GM19455 (cell line): ENCODE measurements at regions not wholly inside any gene's neighbourhood (a gene's known extent, or its start where the extent isn't known, plus 50 kb on each side); places are given as distances from the start of the nearest gene placed in this dataset.
"Not testable (repeated sequence)": the region's sequence is repeated elsewhere in the genome, so short reads cannot be mapped to it uniquely, and the experiment has no call there.

ENCODE experiments used
- ATAC-seq: cut with Tn5 transposase; IDR thresholded peaks from one replicate; pipeline ENCODE4 v1.9.1; 2021; ENCODE audit not compliant: unreplicated experiment

DNA sequence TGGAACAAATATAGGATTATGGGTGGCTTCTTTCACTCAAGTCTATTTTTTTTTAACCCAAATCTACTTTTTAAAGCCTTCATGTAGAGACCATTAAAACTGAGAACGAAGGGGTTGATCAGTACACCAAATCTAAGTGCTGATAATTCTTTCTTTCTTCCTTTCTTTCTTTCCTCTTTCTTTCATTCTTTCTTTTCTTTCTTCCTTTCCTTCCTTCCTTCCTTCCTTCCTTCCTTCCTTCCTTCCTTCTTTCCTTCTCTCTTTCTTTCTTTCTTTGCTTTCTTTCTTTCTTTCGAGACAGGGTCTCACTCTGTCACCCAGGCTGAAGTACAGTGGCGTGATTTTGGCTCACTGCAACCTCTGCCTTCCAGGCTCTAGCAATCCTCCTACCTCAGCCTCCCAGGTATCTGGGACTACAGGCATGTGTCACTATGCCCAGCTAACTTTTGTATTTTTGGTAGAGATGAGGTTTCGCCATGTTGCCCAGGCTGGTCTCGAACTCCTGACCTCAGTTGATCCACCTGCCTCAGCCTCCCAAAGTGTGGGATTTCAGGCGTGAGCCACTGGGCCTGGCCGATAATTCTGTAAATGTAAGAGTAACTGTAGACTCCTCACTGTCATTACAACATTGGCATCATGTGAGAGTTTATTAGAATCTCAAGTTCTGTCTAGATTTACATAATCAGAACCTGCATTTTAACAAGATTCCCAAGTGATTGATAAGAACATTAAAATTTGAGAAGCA lies 236.4 kb downstream of the TFEC start:
- no peak for ATAC-seq

DNA sequence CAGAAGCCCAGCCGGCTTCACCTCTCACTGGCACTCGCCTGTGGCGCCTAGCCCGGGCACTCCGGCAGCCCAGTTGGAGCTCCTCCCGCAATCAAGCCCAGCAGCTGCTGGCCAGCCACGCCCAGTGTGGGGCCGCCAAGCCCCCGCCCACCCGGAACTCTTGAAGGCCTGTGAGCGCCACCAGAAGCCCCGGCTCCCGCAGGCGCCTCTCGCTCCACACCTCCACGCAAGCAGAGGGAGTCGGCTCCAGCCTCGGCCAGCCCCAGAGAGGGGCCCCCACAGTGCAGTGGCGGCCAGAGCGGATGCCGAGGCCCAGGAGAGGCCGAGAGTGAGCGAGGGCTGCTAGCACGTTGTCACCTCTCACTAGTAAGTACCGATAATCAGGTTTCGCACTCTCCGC lies 240.7 kb downstream of the TFEC start:
- ATAC-seq: no peak

DNA sequence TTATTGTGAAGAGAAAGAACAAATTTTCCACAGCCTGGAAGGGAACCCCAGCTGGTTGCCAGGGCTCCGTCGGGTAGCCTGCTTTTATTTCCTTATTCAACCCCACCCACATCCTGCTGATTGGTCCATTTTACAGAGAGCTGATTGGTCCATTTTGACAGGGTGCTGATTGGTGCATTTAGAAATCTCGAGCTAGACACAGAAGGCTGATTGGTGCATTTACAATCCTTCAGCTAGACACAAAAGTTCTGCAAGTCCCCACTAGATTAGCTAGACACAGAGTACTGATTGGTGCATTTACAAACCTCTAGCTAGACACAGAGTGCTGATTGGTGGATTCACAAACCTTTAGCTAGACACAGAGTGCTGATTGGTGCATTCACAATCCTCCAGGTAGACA lies 241.1 kb downstream of the TFEC start:
- not testable (repeated sequence) for ATAC-seq

DNA sequence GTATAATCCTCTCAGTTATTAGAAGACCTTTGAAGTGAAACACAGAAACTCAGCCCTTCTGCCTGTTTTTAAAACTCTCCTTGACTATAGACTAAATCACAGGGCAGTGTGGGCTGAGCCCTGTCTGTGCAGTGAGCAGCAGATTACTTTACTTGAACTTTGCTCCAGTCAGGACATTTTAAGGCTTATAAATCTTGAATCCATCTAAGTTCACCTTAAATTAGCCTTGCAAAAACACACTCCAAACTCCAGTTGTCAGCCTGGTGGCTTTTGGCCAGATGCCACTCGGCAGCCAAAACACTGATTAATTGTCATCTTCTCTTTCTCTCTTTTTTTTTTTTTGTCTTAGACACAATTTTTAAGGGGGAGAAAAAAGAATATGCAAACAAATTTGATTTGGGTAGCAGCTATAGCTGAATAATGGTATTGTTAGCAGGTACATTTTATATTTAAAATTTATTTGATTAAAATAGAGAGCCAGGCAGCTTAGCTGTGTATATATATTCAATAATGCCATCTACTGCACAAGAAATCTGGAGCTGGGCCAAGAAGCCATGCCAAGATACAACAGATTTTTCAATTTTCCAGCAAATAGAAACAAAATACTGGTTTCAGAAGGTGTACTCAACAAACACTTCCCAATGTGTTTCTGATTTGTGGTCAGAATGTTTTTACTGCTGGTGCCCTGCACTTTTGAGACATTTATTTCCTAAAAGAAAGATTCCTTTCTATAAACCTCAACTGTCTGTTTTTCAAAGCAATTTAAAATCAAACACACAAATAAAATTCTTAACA lies 247.7 kb downstream of the TFEC start:
- ATAC-seq: no peak

DNA sequence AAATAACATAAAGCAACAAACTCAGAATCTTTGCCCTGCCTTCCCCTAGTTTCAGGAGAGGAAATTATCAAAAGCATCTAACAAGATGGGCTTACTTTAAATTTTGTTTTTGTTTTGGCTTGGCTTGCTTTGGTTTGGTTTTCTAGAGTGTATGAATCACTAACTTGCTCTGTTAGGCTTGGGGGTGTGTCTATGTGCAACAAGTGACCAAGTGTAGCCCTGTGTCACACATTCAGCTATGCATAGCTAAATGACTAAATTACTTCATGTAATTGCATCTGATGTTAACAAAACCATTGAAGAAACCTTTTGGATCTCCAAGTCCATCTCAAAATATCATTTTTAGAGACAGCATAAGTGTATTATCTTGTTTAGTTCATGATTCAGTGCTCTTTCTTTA lies 251.0 kb downstream of the TFEC start:
- no peak for ATAC-seq

DNA sequence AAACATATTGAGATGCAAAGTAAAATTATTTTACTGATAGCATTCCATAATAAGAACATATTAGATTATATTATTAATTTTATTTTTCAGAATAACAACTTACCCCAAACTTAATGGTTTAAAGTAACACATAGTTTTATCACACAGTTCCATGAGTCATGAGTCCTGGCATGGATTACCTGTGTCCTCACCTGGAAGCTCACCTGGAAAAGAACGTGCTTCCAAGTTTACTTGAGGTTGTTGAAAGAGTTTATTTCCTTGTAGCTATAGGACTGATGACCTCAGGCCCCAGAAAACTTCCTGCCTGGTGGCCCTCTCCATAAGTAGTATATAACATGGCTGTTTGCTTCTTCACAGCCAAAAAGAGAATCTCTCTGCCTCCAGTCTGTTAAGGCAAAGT lies 254.6 kb downstream of the TFEC start:
- no peak for ATAC-seq

DNA sequence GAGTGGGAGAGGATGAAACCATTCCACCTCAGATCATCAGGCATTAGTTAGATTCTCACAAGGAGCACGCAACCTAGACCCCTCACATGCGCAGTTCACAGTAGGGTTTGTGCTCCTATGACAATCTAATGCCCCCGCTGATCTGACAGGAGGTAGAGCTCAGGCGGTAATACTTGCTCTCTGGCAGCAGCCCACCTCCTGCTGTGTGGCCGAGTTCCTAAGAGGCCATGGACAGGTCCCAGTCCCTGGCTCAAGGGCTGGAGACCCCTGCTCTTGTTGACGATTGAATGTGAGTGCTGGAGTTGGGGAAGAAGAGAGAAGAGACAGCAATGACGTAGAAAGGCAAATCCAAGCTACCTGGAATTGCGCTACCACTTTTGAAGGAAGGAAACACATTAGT lies 267.2 kb downstream of the TFEC start:
- no peak for ATAC-seq

DNA sequence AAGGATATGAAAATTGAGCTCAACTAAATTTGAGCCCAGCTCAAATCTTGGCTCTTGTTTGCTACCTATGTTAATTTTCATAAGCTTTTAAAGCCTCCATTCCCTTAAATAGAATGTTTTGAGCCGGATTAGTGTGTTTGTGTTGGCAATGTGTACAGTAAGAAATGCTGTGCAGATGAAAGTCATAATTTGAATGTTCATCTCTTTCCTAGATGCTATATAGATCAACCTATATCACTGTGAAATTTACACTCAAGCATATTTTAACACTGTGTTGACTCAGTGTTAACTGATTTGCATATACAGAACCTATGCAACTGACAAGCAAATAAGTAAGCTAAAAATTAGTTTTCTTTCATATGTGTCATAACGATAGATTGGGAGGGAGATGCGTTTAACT lies 272.5 kb downstream of the TFEC start:
- ATAC-seq: no peak

DNA sequence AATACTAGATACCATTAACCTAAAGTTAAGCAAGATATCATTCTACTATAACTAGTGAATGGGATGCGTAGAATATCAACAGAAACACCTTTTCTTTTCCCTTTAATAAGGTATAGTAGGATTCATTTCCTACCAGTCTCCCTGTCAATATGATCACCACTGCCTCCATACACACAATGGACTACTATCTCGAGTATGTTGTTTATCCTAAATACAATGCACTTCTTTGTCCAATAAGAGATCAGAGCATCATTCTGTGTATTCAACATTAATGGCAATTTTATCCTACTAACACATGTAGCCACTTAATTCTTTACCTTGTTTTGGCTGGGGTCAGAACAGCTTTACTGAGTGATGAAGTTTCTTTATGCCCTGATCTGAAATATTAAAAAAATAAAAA lies 276.3 kb downstream of the TFEC start:
- no peak for ATAC-seq

DNA sequence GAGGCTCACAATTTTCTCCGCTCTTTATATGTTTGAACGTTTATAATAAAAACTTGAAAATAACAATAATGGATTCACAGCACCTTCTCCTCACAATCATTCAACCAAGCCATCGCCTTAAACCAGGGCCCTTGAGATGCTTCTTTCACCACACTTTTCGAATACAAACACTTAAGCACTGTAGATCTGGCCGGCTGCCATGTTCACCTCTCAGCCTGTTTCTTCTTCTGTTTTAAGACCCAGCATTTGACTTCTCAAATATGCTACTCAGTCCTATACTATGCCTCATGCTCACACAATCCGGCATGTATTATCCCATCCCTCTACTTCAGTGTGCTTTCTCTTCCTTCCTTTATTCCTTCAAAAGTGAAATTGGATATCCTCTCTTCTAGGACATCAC lies 280.6 kb downstream of the TFEC start:
- ATAC-seq: no peak

DNA sequence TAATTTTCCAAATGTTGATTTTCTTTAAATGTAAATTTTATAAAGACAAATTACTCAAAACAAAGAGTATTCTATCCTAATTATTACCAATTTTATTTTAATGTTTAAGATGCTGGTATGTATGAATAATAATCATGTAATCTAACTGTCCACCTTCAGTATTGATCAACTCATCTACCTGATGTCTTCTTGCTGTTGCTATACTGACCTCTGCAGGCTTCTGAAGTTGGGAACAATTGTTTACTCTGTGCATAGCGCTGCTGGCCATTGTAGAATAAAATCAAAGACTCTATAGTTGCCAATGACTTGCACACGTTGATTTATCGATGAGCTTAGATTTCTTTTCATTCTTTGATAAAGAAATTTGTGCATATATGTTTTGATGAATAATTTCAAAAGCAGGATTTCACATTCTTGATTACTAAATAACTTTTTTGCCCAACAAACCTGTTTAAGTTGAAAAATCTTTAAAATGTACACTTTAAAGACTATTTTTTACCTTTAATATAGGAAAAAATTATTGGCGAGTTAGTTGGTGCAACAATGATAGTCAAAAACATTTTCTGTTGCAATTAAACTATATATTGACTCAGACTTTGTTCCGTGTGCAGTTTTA lies 282.3 kb downstream of the TFEC start:
- no peak for ATAC-seq

DNA sequence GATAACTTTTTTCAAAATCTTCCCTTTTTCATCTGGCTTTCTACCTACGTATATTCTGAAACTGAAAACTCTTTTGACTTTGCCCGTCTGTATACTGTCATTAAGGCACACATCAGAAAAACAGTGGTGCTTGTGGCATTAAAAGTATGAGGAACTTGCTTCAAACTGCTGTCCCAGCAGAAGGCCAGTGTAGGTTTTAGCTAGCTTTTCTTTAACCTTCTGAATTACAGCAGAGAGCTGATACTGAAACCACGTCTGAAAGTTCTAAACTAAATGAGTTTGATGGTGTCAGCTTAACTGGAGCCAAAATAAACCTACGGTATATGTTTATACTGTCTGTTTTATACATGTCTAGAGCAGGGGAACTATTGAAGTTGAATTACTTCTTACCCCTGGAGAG lies 283.4 kb downstream of the TFEC start:
- no peak for ATAC-seq

DNA sequence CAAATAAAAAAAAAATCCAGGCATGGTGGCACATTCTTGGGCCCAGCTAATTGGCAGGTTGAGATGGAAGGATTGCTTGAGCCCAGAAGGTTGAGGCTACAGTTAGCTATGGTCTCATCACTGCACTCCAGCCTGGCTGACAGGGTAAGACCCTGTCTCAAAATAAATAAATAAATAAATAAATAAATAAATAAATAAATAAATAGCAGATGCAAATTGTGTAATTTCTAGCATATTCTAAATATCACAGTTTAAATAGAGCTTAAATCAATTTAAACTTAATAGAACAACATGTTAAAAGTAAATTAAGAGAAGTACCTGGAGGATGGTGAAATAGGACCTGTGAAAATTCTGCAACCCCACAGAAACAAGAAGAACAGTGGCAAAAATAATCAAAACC lies 290.5 kb downstream of the TFEC start:
- no peak for ATAC-seq

DNA sequence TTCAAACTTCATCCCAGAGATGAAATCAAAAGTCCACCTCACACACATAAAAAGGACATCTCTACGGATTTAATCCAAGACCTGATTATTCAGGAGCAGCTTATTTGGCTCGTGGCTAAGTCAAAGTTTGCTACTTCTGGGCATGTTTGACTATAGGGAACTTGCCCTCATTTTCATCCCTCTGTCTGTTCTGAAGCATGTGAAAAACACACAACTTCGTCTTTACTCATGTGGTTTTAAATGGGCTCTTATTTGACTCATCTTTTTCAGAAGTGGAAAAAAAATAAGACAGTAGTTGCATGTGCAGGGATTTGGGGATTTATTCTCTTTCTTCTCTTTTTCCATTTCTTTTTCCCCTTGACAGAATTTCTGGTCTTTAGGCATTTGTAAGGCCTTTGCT lies 295.9 kb downstream of the TFEC start:
- ATAC-seq: no peak

DNA sequence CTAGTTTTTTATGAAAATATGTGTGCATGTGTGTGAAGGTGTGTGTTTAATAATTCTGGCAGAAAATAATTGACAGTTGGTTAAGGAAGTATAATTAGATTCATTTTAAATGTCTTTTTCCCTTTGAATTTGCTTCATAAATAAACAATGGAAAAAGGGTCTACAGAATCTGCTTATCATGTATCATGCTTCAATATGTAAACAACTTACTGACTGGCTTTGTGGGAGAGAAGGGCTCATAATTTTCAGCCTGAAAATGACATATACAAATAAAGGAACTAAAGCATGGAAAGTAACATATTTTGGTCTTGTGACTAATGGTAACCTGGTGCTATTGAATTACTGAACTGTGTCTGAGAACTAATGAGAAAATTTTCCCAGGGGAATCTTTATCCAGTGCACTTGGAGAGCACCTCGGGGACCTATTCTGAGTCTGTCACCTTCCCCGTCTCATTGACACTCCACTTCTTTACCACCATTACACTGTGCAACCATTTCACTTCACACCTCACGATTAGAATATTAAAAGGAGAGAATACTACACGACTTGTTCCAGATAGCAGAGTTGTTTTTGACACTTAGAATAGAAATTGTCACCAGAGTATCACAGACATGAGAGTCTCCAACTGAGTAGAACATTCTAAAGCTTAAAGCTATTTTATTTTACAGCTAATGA lies 298.6 kb downstream of the TFEC start:
- no peak for ATAC-seq

DNA sequence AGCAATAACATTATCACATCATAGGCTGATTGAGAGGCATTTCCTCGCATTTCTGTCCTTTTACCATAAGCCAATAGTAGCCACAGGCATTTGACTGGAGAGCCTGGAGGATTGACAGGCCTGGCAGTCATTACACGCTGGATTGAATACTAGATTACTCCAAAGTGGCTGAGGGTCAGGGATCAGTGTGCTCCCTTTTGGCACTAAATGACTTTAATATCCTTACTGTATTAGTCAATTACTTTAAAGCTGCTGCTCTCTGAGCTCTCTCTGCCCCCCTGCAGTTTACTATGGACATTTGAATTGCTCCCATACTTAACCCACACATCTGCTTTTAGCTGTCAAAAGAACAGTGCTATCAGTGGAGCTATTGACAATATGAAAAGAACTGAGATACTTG lies 302.0 kb downstream of the TFEC start:
- ATAC-seq: no peak

DNA sequence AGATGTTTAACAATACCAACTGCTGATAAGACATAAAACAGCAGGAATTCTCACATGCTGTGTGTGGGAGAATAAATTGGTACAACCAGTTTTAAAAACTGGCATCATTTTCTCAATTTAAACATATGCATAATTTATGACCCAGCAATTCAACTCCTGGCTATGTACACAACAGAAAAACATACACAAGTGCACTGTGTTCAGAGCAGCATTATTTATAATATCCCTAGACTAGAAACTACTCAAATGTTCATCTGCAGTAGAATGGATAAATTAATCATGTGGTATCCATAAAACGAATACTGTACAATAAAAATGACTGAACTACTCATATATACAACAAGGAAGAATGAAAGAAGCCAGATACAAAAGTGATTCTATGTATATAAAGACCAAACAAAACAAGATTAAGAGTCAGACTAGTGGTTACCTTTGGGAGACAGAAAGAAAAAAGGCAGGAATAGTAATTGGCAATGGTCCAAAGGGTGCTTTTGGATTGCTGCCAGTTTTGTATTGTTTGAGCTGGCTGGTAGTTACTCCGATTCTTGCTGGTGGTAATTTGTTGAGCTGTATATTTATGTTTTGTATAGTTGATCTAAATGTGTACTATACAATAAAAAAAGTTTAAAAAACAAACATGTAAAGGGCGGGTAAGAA lies 306.0 kb downstream of the TFEC start:
- no peak for ATAC-seq

DNA sequence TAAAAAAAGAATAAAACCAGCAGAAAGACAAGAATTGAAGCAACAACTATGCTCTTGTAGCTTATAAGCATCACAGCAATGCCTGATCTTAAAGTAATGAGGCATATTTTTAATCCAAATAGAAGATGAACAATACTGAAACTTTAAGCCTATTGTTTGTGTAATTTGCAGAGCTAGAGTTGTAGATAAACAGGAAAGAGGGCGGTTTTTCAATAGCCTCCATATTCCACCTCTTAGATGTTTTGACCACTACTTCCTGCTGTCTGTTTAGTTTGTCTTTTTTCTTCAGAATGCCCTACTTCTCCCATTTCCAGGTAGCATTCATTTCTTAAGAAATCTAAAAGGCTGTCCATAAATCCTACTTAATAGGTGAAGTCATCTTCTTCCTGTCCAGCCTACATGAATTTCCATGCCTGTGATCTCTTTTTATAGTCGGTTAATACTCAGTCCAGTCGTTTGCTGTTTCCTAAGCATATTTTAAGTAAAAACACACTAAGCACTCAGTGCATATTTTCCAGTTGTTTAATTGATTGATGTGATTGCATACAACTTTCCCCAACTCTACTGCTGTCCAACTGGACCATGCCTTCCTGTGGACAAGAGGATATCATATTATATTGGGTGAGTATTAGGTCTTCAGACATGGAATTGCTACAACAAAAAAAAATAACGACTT lies 308.1 kb downstream of the TFEC start:
- ATAC-seq: no peak

DNA sequence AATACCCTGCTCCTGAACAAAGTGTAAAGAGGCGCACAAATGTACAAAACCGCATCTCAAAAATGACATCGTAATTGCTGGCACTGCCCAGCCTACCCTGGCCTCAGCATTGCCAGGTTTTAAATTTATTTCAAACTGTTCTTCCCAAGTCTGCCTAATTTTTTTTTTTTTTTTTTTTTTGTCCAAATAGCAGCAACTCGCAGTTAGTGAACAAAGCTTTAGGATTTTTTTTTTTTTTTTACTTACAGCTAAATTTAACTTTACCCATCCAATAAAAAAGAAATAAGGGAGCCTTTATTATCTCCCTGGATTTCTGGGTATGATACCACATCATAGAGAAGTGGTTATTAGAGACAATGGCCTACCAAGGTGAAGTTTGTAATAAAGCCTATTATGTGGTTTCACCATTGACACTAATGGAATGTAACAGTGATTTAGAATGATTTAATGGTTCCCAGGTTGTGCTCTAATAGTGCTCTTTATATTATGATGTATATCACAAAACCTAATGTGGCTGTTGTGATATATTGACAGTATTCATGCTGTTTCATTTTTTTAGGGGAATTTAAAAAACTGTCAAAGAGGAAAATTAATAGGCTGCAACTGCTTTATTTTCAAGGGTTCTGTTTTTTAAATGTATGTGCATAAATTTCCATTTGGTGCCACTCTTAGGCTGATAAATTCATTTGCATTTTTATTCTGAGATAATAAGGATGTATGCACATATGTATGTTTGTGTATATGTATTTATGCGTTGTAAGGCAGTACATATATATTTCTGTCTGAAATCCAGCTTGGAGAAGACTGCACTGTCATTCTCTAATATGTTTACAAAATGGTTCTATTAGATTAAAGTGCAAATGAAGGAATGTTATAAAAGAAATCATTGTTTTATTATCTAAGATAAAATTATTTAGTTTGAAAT lies 309.0 kb downstream of the TFEC start:
- ATAC-seq: no peak

DNA sequence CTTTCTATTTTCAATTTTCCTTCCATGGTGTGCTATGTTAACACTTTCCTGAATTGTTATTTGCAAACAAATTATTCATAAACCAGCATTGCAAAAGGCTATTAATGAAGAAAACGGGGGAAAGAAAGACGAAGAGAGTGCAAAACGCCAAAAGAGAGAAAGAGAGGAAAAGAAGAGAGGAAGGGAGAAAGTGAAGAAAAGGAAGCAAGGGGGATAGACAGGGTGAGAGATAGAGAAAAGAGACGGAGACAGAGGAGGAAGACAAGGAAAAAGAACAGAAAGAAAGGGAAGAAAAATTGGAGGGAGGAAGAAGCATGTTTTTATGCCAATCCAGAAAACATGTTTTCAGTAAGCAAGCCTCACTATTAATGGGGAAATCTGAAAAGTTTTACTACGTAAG lies 310.6 kb downstream of the TFEC start:
- no peak for ATAC-seq
